Astrocyte (in vitro differentiated cells and primary cell): ENCODE measurements at regions not wholly inside any gene's neighbourhood (a gene's known extent, or its start where the extent isn't known, plus 50 kb on each side); places are given as distances from the start of the nearest gene placed in this dataset.

Experiments
- CTCF ChIP-seq: IDR thresholded peaks from 2 replicates; pipeline ENCODE4 v1.5.1; 2011; ENCODE audit warnings: low read depth, mild to moderate bottlenecking, inconsistent platforms, low read length, moderate library complexity; ENCODE audit not compliant: insufficient read depth
- EZH2 ChIP-seq: IDR thresholded peaks from 2 replicates; pipeline ENCODE4 v1.6.1; 2012; ENCODE audit warnings: mild to moderate bottlenecking, low read length, inconsistent platforms; ENCODE audit not compliant: insufficient read depth

- TF ChIP-seq CTCF (no peak), EZH2 (no peak)
Measured at GRCh38 chr6:82095091-82095490, 152.5 kb downstream of the IBTK start.
